HCT116 (cell line): ENCODE measurements at regions not wholly inside any gene's neighbourhood (a gene's known extent, or its start where the extent isn't known, plus 50 kb on each side); places are given as distances from the start of the nearest gene placed in this dataset.

Source experiments
- ATAC-seq: fragments of 200-7000 bp; cut with Tn5 transposase; 2 replicates; pipeline ENCODE4 v1.9.1; 2020; ENCODE audit warnings: mild to moderate bottlenecking, moderate library complexity
- BruUV-seq: library from RNA; stranded (reverse); fragments of 400-500 nt; replicated peaks from 2 replicates; lab custom pipeline; 2021; lab: Mats Ljungman, UMichigan
- CTCF ChIA-PET: fragments of 300-600 bp; sonication (Branson Sonifier 250); formaldehyde crosslinking; loops from one replicate; lab custom pipeline; 2021; ENCODE audit warnings: antibody characterized with exemption; lab: Charles Lee
- POLR2A ChIA-PET: fragments of 300-600, 350-600 bp; sonication (Branson Sonifier 250); formaldehyde crosslinking; loops from one replicate; lab custom pipeline; 2021; ENCODE audit warnings: antibody characterized with exemption; lab: Charles Lee
- RAD21 ChIA-PET, 2 experiments: fragments of 300-600 bp; sonication (Branson Sonifier 250); formaldehyde crosslinking; loops; one replicate each; lab custom pipeline; 2023; ENCODE audit warnings: low total read pairs in 2 of 2; ENCODE audit not compliant: uncharacterized antibody in 2 of 2, unreplicated experiment in 2 of 2, low non-redundant PET in 1 of 2; lab: Charles Lee
- DNase-seq: peaks from one replicate; pipeline ENCODE4 v3.0.0-alpha.2; 2010; ENCODE audit warnings: low read depth, low spot score
- H2AFZ ChIP-seq: fragments of 200-600 bp; shearing (Covaris generic), sonication (generic); 2 replicates; pipeline ENCODE4 v1.6.1; 2017; ENCODE audit warnings: low read depth, mixed run types, mixed read lengths, antibody characterized with exemption, low read length; ENCODE audit not compliant: poor library complexity, severe bottlenecking
- H3K27ac ChIP-seq: 2 replicates; pipeline ENCODE4 v1.5.1; 2012; ENCODE audit warnings: low read depth, low read length
- H3K27me3 ChIP-seq: fragments of 200-600 bp; sonication (generic); 2 replicates; pipeline ENCODE4 v1.6.1; 2016; ENCODE audit warnings: mixed run types, low read length, mixed read lengths; ENCODE audit not compliant: insufficient read depth
- H3K36me3 ChIP-seq, 2 experiments: fragments of 200-500 bp in 1 of 2; fragments of 200-600 bp in 1 of 2; sonication (Bioruptor generic) in 1 of 2; sonication (generic) in 1 of 2; 2 replicates each; pipeline versions ENCODE4 v1.5.1 to v1.6.1; 2014 to 2016; ENCODE audit warnings: low read length in 2 of 2, inconsistent platforms in 1 of 2, mixed read lengths in 1 of 2, mixed run types in 1 of 2; ENCODE audit not compliant: insufficient read depth in 2 of 2, control insufficient read depth in 1 of 2
- H3K4me1 ChIP-seq, 2 experiments: fragments of 200-600 bp in 1 of 2; sonication (generic) in 1 of 2; 2 replicates each; pipeline versions ENCODE4 v1.5.1 to v1.6.1; 2012 to 2017; ENCODE audit warnings: low read length in 2 of 2, inconsistent platforms in 1 of 2, mild to moderate bottlenecking in 1 of 2, mixed read lengths in 1 of 2, mixed run types in 1 of 2, moderate library complexity in 1 of 2; ENCODE audit not compliant: insufficient read depth in 2 of 2, control insufficient read depth in 1 of 2
- H3K4me2 ChIP-seq: fragments of 200-600 bp; sonication (generic); 2 replicates; pipeline ENCODE4 v1.6.1; 2017; ENCODE audit warnings: mixed run types, low read length, mixed read lengths
- H3K4me3 ChIP-seq, 2 experiments: fragments of 200-600 bp in 1 of 2; sonication (generic) in 1 of 2; replicated peaks in 1 of 2; 2 replicates each; pipeline ENCODE4 v1.5.1; 2011 to 2016; ENCODE audit warnings: low read length in 2 of 2, control low read depth in 1 of 2, low read depth in 1 of 2, mild to moderate bottlenecking in 1 of 2, mixed read lengths in 1 of 2, mixed run types in 1 of 2
- H3K79me2 ChIP-seq: fragments of 200-600 bp; sonication (generic); 2 replicates; pipeline ENCODE4 v1.6.1; 2017; ENCODE audit warnings: mild to moderate bottlenecking, mixed run types, low read length, moderate library complexity, mixed read lengths; ENCODE audit not compliant: insufficient read depth
- H3K9ac ChIP-seq: fragments of 200-600 bp; sonication (generic); 2 replicates; pipeline ENCODE4 v1.6.1; 2016; ENCODE audit warnings: low read length, mixed read lengths
- H3K9me2 ChIP-seq: fragments of 200-600 bp; sonication (generic), shearing (Covaris generic); 2 replicates; pipeline ENCODE4 v1.6.1; 2017; ENCODE audit warnings: mixed run types, mild to moderate bottlenecking, moderate library complexity; ENCODE audit not compliant: insufficient read depth
- H3K9me3 ChIP-seq, 2 experiments: fragments of 200-500 bp in 1 of 2; fragments of 200-600 bp in 1 of 2; sonication (Bioruptor generic) in 1 of 2; sonication (generic) in 1 of 2; 2 replicates each; pipeline ENCODE4 v1.6.1; 2014 to 2017; ENCODE audit warnings: low read length in 2 of 2, mixed read lengths in 2 of 2, inconsistent platforms in 1 of 2, low read depth in 1 of 2, mild to moderate bottlenecking in 1 of 2, mixed run types in 1 of 2, moderate library complexity in 1 of 2; ENCODE audit not compliant: control insufficient read depth in 1 of 2, insufficient read depth in 1 of 2
- H4K20me1 ChIP-seq: fragments of 200-600 bp; sonication (generic), shearing (Covaris generic); 2 replicates; pipeline ENCODE4 v1.6.1; 2017; ENCODE audit warnings: mixed run types, mild to moderate bottlenecking, moderate library complexity; ENCODE audit not compliant: insufficient read depth
- ATF3 ChIP-seq: IDR thresholded peaks from 2 replicates; pipeline ENCODE4 v1.6.1; 2012
- CBX3 ChIP-seq: IDR thresholded peaks from 2 replicates; pipeline ENCODE4 v1.6.1; 2012; ENCODE audit warnings: low read depth
- CEBPB ChIP-seq: IDR thresholded peaks from 2 replicates; pipeline ENCODE4 v1.6.1; 2012; ENCODE audit warnings: low read depth
- CTCF ChIP-seq, 3 experiments: fragments of 200-600 bp in 1 of 3; sonication (generic) in 1 of 3; IDR thresholded peaks in 2 of 3; conservative IDR thresholded peaks in 1 of 3; 2 replicates each; pipeline ENCODE4 v1.5.1; 2012 to 2017; ENCODE audit warnings: low read depth in 2 of 3, low read length in 2 of 3, antibody characterized with exemption in 1 of 3, borderline replicate concordance in 1 of 3, control low read depth in 1 of 3, mild to moderate bottlenecking in 1 of 3, mixed read lengths in 1 of 3, mixed run types in 1 of 3, moderate library complexity in 1 of 3; ENCODE audit not compliant: insufficient read depth in 1 of 3
- EGR1 ChIP-seq: IDR thresholded peaks from 2 replicates; pipeline ENCODE4 v1.6.1; 2012; ENCODE audit warnings: low read depth
- EZH2 ChIP-seq: fragments of 200-600 bp; sonication (generic); IDR thresholded peaks from 2 replicates; pipeline ENCODE4 v1.6.1; 2017; ENCODE audit warnings: antibody characterized with exemption, mixed run types
- EZH2phosphoT487 ChIP-seq: fragments of 200-600 bp; IDR thresholded peaks from 2 replicates; pipeline ENCODE4 v1.6.1; 2018; ENCODE audit warnings: antibody characterized with exemption, borderline replicate concordance
- FOSL1 ChIP-seq: IDR thresholded peaks from 2 replicates; pipeline ENCODE4 v1.6.1; 2012; ENCODE audit warnings: low read depth
- JUND ChIP-seq: IDR thresholded peaks from 2 replicates; pipeline ENCODE4 v1.6.1; 2012
- POLR2AphosphoS5 ChIP-seq: IDR thresholded peaks from 2 replicates; pipeline ENCODE4 v1.6.1; 2011; ENCODE audit warnings: mild to moderate bottlenecking, low read depth, low read length, moderate library complexity
- RAD21 ChIP-seq: IDR thresholded peaks from 2 replicates; pipeline ENCODE4 v1.6.1; 2012; ENCODE audit warnings: low read depth, mild to moderate bottlenecking
- REST ChIP-seq: IDR thresholded peaks from 2 replicates; pipeline ENCODE4 v1.6.1; 2012; ENCODE audit warnings: low read depth
- SIN3A ChIP-seq: IDR thresholded peaks from 2 replicates; pipeline ENCODE4 v1.6.1; 2012; ENCODE audit warnings: low read depth
- SP1 ChIP-seq: IDR thresholded peaks from 2 replicates; pipeline ENCODE4 v1.6.1; 2012; ENCODE audit warnings: low read depth
- YY1 ChIP-seq: IDR thresholded peaks from 2 replicates; pipeline ENCODE4 v1.6.1; 2011; ENCODE audit warnings: low read length, low read depth, moderate library complexity, mild to moderate bottlenecking; ENCODE audit not compliant: insufficient replicate concordance; ENCODE audit errors: extremely low read depth
- ZFX ChIP-seq: fragments of 450-650 bp; IDR thresholded peaks from 2 replicates; pipeline ENCODE4 v1.6.1; 2017
- ZNF274 ChIP-seq: fragments of 200-500 bp; sonication (Bioruptor generic); IDR thresholded peaks from 2 replicates; pipeline ENCODE4 v1.6.1; 2014; ENCODE audit warnings: mild to moderate bottlenecking, low read depth, low read length, inconsistent platforms
- intact Hi-C: fragments of 100-400 bp; cut with micrococcal nuclease; formaldehyde crosslinking; loops from 2 replicates; pipeline ENCODE4 v1.10.0; 2022
- TF ChIP-seq, protein P1 (sequence below): IDR thresholded peaks from 2 replicates; pipeline ENCODE4 v1.6.1; 2011; ENCODE audit warnings: mild to moderate bottlenecking, low read length, moderate library complexity; ENCODE audit not compliant: insufficient replicate concordance; ENCODE audit errors: extremely low read depth

DNA sequence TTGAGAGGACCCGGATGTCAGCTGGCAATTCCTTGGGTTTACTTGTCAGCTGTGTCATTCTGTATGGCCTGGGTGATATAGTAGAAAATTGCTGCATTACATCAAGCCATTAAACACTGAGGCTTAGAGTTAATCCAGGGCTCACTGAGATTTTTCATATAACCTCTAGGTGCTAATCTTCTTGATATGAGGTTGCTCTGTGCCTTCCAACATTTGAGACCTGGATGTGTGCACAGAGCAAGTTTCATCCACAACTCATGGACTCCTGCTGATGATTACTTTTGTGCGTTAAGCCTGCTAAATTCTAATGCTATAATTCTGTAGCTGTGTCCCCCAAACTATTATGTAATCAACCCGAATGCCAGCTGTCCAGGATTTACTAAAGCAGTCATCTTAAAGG is 178.4 kb upstream of the CDH20 start:
- H3K27ac ChIP-seq = no peak overlapping the region
- no TSS peak for BruUV-seq
- no peak for ATAC-seq
- peaks cover 3% of the 10 kb centered on the region; the same call in 1 of the 2 replicates for H3K27me3 ChIP-seq
- CTCF ChIA-PET = no interaction called here
- no peaks in the 10 kb centered on the region for H3K79me2 ChIP-seq
- H2AFZ ChIP-seq = no peak overlapping the region
- H3K9ac ChIP-seq = no peak overlapping the region
- no peak overlapping the region for H3K4me3 ChIP-seq
- TF ChIP-seq JUND = no peak
- TF ChIP-seq EGR1 = no peak
- TF ChIP-seq ZFX = no peak
- no peak for TF ChIP-seq CTCF (IDR thresholded peaks at IDR 0.05 in 2 of 3, conservative IDR thresholded peaks at IDR 0.05 in 1 of 3; ENCODE audit: borderline replicate concordance in 1 of 3, insufficient read depth in 1 of 3, low read depth in 2 of 3, low read length in 2 of 3)
- TF ChIP-seq, protein P1, sequence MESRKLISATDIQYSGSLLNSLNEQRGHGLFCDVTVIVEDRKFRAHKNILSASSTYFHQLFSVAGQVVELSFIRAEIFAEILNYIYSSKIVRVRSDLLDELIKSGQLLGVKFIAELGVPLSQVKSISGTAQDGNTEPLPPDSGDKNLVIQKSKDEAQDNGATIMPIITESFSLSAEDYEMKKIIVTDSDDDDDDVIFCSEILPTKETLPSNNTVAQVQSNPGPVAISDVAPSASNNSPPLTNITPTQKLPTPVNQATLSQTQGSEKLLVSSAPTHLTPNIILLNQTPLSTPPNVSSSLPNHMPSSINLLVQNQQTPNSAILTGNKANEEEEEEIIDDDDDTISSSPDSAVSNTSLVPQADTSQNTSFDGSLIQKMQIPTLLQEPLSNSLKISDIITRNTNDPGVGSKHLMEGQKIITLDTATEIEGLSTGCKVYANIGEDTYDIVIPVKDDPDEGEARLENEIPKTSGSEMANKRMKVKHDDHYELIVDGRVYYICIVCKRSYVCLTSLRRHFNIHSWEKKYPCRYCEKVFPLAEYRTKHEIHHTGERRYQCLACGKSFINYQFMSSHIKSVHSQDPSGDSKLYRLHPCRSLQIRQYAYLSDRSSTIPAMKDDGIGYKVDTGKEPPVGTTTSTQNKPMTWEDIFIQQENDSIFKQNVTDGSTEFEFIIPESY = no peak
- TF ChIP-seq SP1 = no peak
- TF ChIP-seq RAD21 = no peak
- no peak for TF ChIP-seq CEBPB
- no peak for TF ChIP-seq ZNF274
- TF ChIP-seq REST = no peak
- TF ChIP-seq POLR2AphosphoS5 = no peak
- no peak for TF ChIP-seq EZH2
- TF ChIP-seq SIN3A = no peak
- TF ChIP-seq FOSL1 = no peak
- TF ChIP-seq ATF3 = no peak
- TF ChIP-seq YY1 = no peak
- no peak for TF ChIP-seq EZH2phosphoT487
- no peak for TF ChIP-seq CBX3
- TF ChIP-seq, all 23 proteins: peak for 0
- intact Hi-C loops = no loop called here
- RAD21 ChIA-PET = no interaction called here
- Histone ChIP-seq H3K9me3 (no peaks in the 10 kb centered on the region), H3K9me2 (no peaks in the 10 kb centered on the region), H3K4me2 (no peak overlapping the region), H3K4me1 (no peaks in the 10 kb centered on the region), H3K36me3 (no peaks in the 10 kb centered on the region), H4K20me1 (no peaks in the 10 kb centered on the region)
- POLR2A ChIA-PET = no interaction called here
- DNase-seq = no peak
